Astrocyte of the spinal cord (primary cell): ENCODE measurements at regions not wholly inside any gene's neighbourhood (a gene's known extent, or its start where the extent isn't known, plus 50 kb on each side); places are given as distances from the start of the nearest gene placed in this dataset.

ENCODE experiments used
- DNase-seq: peaks from one replicate; pipeline ENCODE4 v3.0.0; 2011; ENCODE audit warnings: low read depth, low spot score
- H3K4me3 ChIP-seq: 2 replicates; pipeline ENCODE4 v1.5.1; 2011; ENCODE audit warnings: low read depth, mild to moderate bottlenecking, low read length, moderate library complexity
- CTCF ChIP-seq: IDR thresholded peaks from 2 replicates; pipeline ENCODE4 v1.5.1; 2012; ENCODE audit warnings: low read depth, mild to moderate bottlenecking, low read length, inconsistent platforms
- in situ Hi-C: cut with HindIII; loops from 2 replicates; pipeline ENCODE4 v1.10.0; 2017; ENCODE audit warnings: low sequenced_read_pairs

GRCh38 chr2:143905587-143905986, 614.3 kb downstream of the ZEB2 start:
- TF ChIP-seq CTCF: no peak

GRCh38 chr2:143903172-143903856, 616.6 kb downstream of the ZEB2 start:
- H3K4me3 ChIP-seq: no peak overlapping the region
- no peak for TF ChIP-seq CTCF
- in situ Hi-C loops: no loop called here
- no peak for DNase-seq

More at GRCh38 chr2:143905587-143905986, 614.3 kb downstream of the ZEB2 start:
- in situ Hi-C loops: no loop called here
- H3K4me3 ChIP-seq: no peak overlapping the region
- no peak for DNase-seq

- peak overlapping the region; percentile 14 for H3K4me3 ChIP-seq
- in situ Hi-C loops: no loop called here
- no peak for TF ChIP-seq CTCF
- DNase-seq: peak; percentile 90
Observed at GRCh38 chr2:143901185-143901842, 618.6 kb downstream of the ZEB2 start.

- no peak for DNase-seq
- TF ChIP-seq CTCF: no peak
- H3K4me3 ChIP-seq: no peak overlapping the region
- in situ Hi-C loops: no loop called here
Observed at GRCh38 chr2:143899987-143900386, 619.9 kb downstream of the ZEB2 start.

- TF ChIP-seq CTCF: no peak
- in situ Hi-C loops: no loop called here
- no peak for DNase-seq
- no peak overlapping the region for H3K4me3 ChIP-seq
Observed at GRCh38 chr2:143893371-143893770, 626.5 kb downstream of the ZEB2 start.

- in situ Hi-C loops: no loop called here
- TF ChIP-seq CTCF: no peak
- DNase-seq: no peak
- no peak overlapping the region for H3K4me3 ChIP-seq
Observed at GRCh38 chr2:143891879-143892308, 628.0 kb downstream of the ZEB2 start.
